Colonic mucosa (tissue), 4 donors: ENCODE measurements at regions not wholly inside any gene's neighbourhood (a gene's known extent, or its start where the extent isn't known, plus 50 kb on each side); places are given as distances from the start of the nearest gene placed in this dataset.
"Not testable (repeated sequence)": the region's sequence is repeated elsewhere in the genome, so short reads cannot be mapped to it uniquely, and the experiment has no call there.

Source experiments
- DNase-seq: peaks from one replicate; pipeline ENCODE4 v3.0.0-alpha.2; 2020
- H3K27ac ChIP-seq: fragments of 200-600 bp; one replicate; pipeline ENCODE4 v1.8.0; 2021
- H3K27me3 ChIP-seq: fragments of 200-600 bp; one replicate; pipeline ENCODE4 v1.8.0; 2021
- H3K36me3 ChIP-seq: fragments of 200-600 bp; one replicate; pipeline ENCODE4 v1.8.0; 2021
- H3K4me1 ChIP-seq: fragments of 200-600 bp; one replicate; pipeline ENCODE4 v1.8.0; 2021; ENCODE audit warnings: mild to moderate bottlenecking
- H3K4me3 ChIP-seq: fragments of 200-600 bp; one replicate; pipeline ENCODE4 v1.8.0; 2021
- H3K9ac ChIP-seq, 2 donors: one replicate each; pipeline ENCODE4 v1.7.0; 2013; ENCODE audit warnings: control low read depth in 2 of 2, low read depth in 2 of 2, low read length in 2 of 2
- H3K9me3 ChIP-seq: fragments of 200-600 bp; one replicate; pipeline ENCODE4 v1.8.0; 2021
- intact Hi-C: fragments of 100-400 bp; cut with DNase I; formaldehyde crosslinking; loops from one replicate; pipeline ENCODE4 v1.14.1; 2022
- TF ChIP-seq, protein P1 (sequence below): fragments of 200-600 bp; IDR thresholded peaks from one replicate; pipeline ENCODE4 v1.8.0; 2022; ENCODE audit warnings: antibody characterized with exemption, mild to moderate bottlenecking
- donor health status: healthy.
- donor health status: DM: no; HTN: no; CAD: no.
- donor health status: DM: no; HTN: no; CAD: no.

DNA sequence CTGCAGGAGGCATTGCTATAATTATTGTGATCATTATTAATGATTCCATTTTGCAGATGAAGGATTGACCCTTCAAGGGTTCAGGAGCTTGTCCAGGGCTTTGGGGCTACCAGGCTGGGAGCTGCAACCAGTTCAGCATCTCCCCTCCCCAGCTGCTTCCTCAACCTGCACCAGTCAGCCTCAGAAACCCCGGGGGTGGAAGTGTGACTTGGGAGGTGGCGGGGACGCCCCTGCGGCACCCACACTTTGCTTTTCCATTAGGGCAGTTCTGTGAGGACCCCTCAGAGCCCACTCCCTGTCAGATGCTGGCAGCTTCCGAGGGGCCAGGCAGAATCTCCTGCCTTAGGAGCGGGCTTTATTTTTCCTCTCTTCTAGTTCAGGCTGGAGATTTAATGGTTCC lies 85.6 kb downstream of the OLFM1 start:
- TF ChIP-seq, protein P1, sequence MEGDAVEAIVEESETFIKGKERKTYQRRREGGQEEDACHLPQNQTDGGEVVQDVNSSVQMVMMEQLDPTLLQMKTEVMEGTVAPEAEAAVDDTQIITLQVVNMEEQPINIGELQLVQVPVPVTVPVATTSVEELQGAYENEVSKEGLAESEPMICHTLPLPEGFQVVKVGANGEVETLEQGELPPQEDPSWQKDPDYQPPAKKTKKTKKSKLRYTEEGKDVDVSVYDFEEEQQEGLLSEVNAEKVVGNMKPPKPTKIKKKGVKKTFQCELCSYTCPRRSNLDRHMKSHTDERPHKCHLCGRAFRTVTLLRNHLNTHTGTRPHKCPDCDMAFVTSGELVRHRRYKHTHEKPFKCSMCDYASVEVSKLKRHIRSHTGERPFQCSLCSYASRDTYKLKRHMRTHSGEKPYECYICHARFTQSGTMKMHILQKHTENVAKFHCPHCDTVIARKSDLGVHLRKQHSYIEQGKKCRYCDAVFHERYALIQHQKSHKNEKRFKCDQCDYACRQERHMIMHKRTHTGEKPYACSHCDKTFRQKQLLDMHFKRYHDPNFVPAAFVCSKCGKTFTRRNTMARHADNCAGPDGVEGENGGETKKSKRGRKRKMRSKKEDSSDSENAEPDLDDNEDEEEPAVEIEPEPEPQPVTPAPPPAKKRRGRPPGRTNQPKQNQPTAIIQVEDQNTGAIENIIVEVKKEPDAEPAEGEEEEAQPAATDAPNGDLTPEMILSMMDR = no peak
- Histone ChIP-seq H3K4me3 (no peak overlapping the region), H3K4me1 (no peaks in the 10 kb centered on the region)

DNA sequence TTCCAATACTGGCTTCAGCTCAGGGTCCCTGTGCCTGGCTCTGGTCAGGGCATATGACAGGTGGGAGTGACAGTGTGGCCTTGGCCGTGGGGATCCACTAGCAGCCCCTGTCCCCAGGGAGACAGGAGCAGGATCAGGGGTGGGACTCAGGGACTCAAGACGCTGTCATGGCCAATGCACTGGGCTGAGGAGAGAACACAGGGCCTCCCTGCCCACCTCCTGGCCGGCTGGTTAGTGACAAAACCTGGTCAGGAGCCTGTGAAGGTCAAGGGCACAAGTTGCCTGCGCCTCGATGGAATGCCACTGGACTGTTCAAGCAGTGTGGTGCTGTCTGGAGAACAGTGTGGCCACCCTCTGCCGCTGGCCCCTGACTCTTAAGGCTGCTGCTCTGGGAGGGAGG lies 86.8 kb downstream of the OLFM1 start:
- TF ChIP-seq, protein P1 = no peak
- H3K36me3 ChIP-seq = no peaks in the 10 kb centered on the region
- DNase-seq = no peak
- H3K9me3 ChIP-seq = no peaks in the 10 kb centered on the region
- H3K9ac ChIP-seq = no peak overlapping the region
- no peak overlapping the region for H3K27ac ChIP-seq
- no peak overlapping the region for H3K4me3 ChIP-seq
- no peaks in the 10 kb centered on the region for H3K27me3 ChIP-seq
- no peaks in the 10 kb centered on the region for H3K4me1 ChIP-seq
- intact Hi-C loops = no loop called here

More for the DNA sequence above, 85.6 kb downstream of the OLFM1 start:
- Histone ChIP-seq H3K36me3 (no peaks in the 10 kb centered on the region), H3K9me3 (no peaks in the 10 kb centered on the region), H3K9ac (no peak overlapping the region), H3K27ac (no peak overlapping the region), H3K27me3 (no peaks in the 10 kb centered on the region)
- intact Hi-C loops = no loop called here
- no peak for DNase-seq

DNA sequence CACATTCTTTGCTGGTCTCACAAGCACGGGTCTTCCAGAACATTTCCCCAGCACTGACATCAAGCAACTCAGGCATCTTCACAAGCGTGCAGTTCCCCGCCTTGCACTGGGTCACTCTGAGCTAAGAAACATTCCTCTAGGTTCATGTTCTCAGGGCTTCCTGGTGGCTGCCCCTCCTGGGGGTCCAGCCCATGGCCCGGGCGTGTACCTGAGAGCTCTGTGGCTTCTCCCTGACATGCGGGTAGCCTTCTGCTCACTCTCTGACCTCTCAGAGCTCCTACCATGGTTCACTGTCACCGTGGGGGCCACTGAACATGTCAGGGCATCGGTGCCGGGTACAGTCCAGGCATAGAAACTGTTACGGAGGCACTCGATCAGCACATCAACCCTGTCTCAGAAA lies 87.5 kb downstream of the OLFM1 start:
- Histone ChIP-seq H3K27ac (no peak overlapping the region), H3K4me1 (no peaks in the 10 kb centered on the region), H3K36me3 (no peaks in the 10 kb centered on the region), H3K9ac (no peak overlapping the region), H3K27me3 (no peaks in the 10 kb centered on the region), H3K4me3 (no peak overlapping the region), H3K9me3 (no peaks in the 10 kb centered on the region)
- TF ChIP-seq, protein P1 = no peak
- intact Hi-C loops = no loop called here
- no peak for DNase-seq

DNA sequence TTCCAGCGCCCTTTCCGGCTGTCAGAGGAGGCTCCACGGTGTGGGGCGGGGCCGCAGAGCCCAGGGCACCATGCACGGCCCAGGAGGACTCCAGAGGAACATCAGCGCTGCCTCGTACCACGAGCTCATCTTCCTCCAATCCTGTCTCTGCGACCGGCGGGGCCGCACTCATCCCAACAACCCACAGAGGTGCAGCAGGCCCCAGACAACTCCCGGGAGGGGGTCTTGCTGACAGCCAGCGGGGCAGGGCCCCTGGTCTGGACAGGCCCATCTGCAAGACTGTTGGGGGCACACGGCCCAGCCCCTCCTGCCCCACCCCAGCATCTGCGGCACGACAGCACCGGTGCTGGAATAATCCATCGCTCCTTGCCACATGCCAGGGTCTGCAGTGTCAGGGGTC lies 88.8 kb downstream of the OLFM1 start:
- no peak overlapping the region for H3K9ac ChIP-seq
- no peak overlapping the region for H3K27ac ChIP-seq
- H3K36me3 ChIP-seq = no peaks in the 10 kb centered on the region
- no peaks in the 10 kb centered on the region for H3K9me3 ChIP-seq
- TF ChIP-seq, protein P1 = no peak
- intact Hi-C loops = no loop called here
- no peak overlapping the region for H3K4me3 ChIP-seq
- DNase-seq = no peak
- no peaks in the 10 kb centered on the region for H3K4me1 ChIP-seq
- H3K27me3 ChIP-seq = no peaks in the 10 kb centered on the region

DNA sequence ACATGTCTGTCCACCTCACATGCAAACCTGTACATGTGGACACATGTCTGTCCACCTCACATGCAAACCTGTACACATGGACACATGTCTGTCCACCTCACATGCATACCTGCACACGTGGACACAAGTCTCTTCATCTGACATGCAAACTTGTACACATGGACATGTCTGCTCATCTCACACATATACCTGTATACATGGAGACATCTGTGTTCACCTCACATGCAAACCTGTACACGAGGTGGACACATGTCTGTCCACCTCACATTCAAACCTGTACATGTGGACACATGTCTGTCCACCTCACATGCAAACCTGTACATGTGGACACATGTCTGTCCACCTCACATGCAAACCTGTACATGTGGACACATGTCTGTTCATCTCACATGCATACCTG lies 90.1 kb downstream of the OLFM1 start:
- H3K4me3 ChIP-seq, H3K9me3 ChIP-seq, H3K27ac ChIP-seq, H3K9ac ChIP-seq, DNase-seq, H3K4me1 ChIP-seq, H3K36me3 ChIP-seq, H3K27me3 ChIP-seq, intact Hi-C loops: not testable (repeated sequence)

DNA sequence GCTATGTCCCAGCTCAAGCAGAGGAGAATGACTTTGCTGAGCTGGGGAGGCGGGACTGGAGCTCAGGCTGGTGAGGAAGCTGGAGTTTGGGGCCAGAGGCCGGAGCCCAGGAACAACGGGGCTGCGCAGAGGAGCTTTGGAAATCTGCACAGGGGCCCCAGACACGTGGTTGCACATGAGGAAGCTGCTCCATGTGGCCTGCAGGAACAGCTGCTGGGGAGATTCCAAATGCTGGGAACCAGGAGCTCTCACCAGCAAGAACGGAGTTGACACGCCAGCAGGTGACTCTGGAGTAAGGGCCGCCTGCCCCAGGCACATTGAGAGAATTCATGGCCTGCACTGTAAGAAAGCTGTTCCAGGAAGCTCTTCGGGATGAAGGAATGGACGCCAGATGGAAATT lies 91.0 kb downstream of the OLFM1 start:
- no peaks in the 10 kb centered on the region for H3K4me1 ChIP-seq
- no peak overlapping the region for H3K27ac ChIP-seq

More for the DNA sequence above, 91.0 kb downstream of the OLFM1 start:
- Histone ChIP-seq H3K36me3 (no peaks in the 10 kb centered on the region), H3K9ac (no peak overlapping the region), H3K27me3 (no peaks in the 10 kb centered on the region), H3K9me3 (no peaks in the 10 kb centered on the region), H3K4me3 (no peak overlapping the region)
- no peak for DNase-seq
- intact Hi-C loops = no loop called here
- TF ChIP-seq, protein P1 = no peak
